ENCODE measurements at regions not wholly inside any gene's neighbourhood (a gene's known extent, or its start where the extent isn't known, plus 50 kb on each side); places are given as distances from the start of the nearest gene placed in this dataset.

GRCh38 chr9:14512942-14513341 lies 180.3 kb downstream of the ZDHHC21 start (continued):
- TF ChIP-seq TCF7L2 (IDR thresholded peaks at IDR 0.05; ENCODE audit: borderline replicate concordance, extremely low read depth, insufficient read depth, insufficient read length) (no peak), SIN3A (IDR thresholded peaks at IDR 0.05; ENCODE audit: low read depth) (no peak), ELF1 (IDR thresholded peaks at IDR 0.05; ENCODE audit: borderline replicate concordance, low read depth) (no peak), EZH2 (IDR thresholded peaks at IDR 0.05) (no peak)
- TF ChIP-seq, protein P1, sequence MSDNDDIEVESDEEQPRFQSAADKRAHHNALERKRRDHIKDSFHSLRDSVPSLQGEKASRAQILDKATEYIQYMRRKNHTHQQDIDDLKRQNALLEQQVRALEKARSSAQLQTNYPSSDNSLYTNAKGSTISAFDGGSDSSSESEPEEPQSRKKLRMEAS (IDR thresholded peaks at IDR 0.05), result no peak

DNA sequence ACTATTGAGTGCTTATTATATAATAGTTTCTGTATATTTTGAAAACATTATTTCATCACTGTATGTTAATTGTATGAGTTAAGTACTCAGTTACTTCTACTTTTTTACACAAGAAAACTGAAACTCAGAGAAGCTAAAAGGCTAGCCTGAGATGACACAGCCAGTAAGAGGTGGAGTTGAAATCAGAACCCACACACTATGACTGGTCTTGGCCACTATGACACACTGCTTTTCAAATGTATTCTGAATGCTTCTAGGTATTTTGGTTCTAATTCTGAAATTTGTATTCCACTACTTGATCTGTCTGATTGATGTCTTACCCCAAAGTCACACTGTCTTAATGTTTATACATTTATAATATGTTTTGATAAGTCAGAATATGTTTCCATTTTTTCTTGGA lies 181.8 kb downstream of the ZDHHC21 start:
- ATAC-seq (no peak), DNase-seq (ENCODE audit: low read depth, low spot score) (no peak)
- intact Hi-C loops (cut with micrococcal nuclease), result no loop called here
- Histone ChIP-seq H3K27ac (ENCODE audit: low read depth, low read length) (no peak overlapping the region), H2AFZ (ENCODE audit: low read depth, low read length, poor library complexity, severe bottlenecking) (no peak overlapping the region), H3K9me3 (ENCODE audit: control insufficient read depth in 1 of 2, insufficient read depth in 1 of 2, low read depth in 1 of 2, low read length in 2 of 2) (no peaks in the 10 kb centered on the region), H3K36me3 (ENCODE audit: control insufficient read depth in 1 of 2, insufficient read depth in 2 of 2, low read length in 2 of 2) (no peaks in the 10 kb centered on the region), H3K9ac (ENCODE audit: low read length) (no peak overlapping the region), H3K4me3 (replicated peaks in 1 of 2; ENCODE audit: low read depth in 1 of 2, low read length in 2 of 2) (no peak overlapping the region), H3K9me2 (ENCODE audit: insufficient read depth) (no peaks in the 10 kb centered on the region), H3K27me3 (ENCODE audit: insufficient read depth, low read length) (peaks cover 25% of the 10 kb centered on the region), H4K20me1 (ENCODE audit: insufficient read depth) (no peaks in the 10 kb centered on the region), H3K4me1 (ENCODE audit: control insufficient read depth in 1 of 2, insufficient read depth in 2 of 2, low read length in 2 of 2) (no peaks in the 10 kb centered on the region), H3K4me2 (ENCODE audit: low read length) (no peak overlapping the region), H3K79me2 (ENCODE audit: insufficient read depth, low read length) (no peaks in the 10 kb centered on the region)
- ChIA-PET CTCF (no interaction called here), RAD21 (ENCODE audit: low non-redundant PET in 1 of 2, low total read pairs in 2 of 2, uncharacterized antibody in 2 of 2, unreplicated experiment in 2 of 2) (no interaction called here), POLR2A (no interaction called here)
- TF ChIP-seq ATF3 (IDR thresholded peaks at IDR 0.05) (no peak), RAD21 (IDR thresholded peaks at IDR 0.05; ENCODE audit: low read depth) (no peak), EZH2phosphoT487 (IDR thresholded peaks at IDR 0.05; ENCODE audit: borderline replicate concordance) (no peak), SIN3A (IDR thresholded peaks at IDR 0.05; ENCODE audit: low read depth) (no peak), ZBTB33 (IDR thresholded peaks at IDR 0.05; ENCODE audit: extremely low read depth, insufficient replicate concordance, low read length) (no peak)
- no TSS peak for BruUV-seq (replicated peaks)

All from HCT116 (cell line).